GM10266 (cell line): ENCODE measurements at regions not wholly inside any gene's neighbourhood (a gene's known extent, or its start where the extent isn't known, plus 50 kb on each side); places are given as distances from the start of the nearest gene placed in this dataset.

Experiments
- DNase-seq: peaks from one replicate; pipeline ENCODE4 v3.0.0; 2012; ENCODE audit errors: extremely low spot score
- CTCF ChIP-seq: IDR thresholded peaks from 2 replicates; pipeline ENCODE4 v1.5.1; 2012; ENCODE audit warnings: mild to moderate bottlenecking, low read depth; ENCODE audit not compliant: control insufficient read depth, insufficient read depth; ENCODE audit errors: missing control alignments

GRCh38 chr12:80032946-80033345 is 66.4 kb upstream of the OTOGL start:
- no peak for DNase-seq
- TF ChIP-seq CTCF: no peak

GRCh38 chr12:80031229-80031628 is 68.1 kb upstream of the OTOGL start:
- TF ChIP-seq CTCF: no peak

GRCh38 chr12:80025638-80026037 is 73.7 kb upstream of the OTOGL start:
- no peak for TF ChIP-seq CTCF
- no peak for DNase-seq

More at GRCh38 chr12:80031229-80031628, 68.1 kb upstream of the OTOGL start:
- DNase-seq: no peak

GRCh38 chr12:80019691-80020090 is 79.6 kb upstream of the OTOGL start:
- TF ChIP-seq CTCF: no peak
- DNase-seq: no peak

GRCh38 chr12:80018119-80018518 is 81.2 kb upstream of the OTOGL start:
- no peak for TF ChIP-seq CTCF

GRCh38 chr12:80017261-80017870 is 82.0 kb upstream of the OTOGL start:
- TF ChIP-seq CTCF: no peak
- DNase-seq: no peak

More at GRCh38 chr12:80018119-80018518, 81.2 kb upstream of the OTOGL start:
- no peak for DNase-seq

- no peak for DNase-seq
- TF ChIP-seq CTCF: no peak
Observed at GRCh38 chr12:80016684-80017083, 81.8 kb upstream of the PPP1R12A start.
